ENCODE measurements at regions not wholly inside any gene's neighbourhood (a gene's known extent, or its start where the extent isn't known, plus 50 kb on each side); places are given as distances from the start of the nearest gene placed in this dataset.

DNA sequence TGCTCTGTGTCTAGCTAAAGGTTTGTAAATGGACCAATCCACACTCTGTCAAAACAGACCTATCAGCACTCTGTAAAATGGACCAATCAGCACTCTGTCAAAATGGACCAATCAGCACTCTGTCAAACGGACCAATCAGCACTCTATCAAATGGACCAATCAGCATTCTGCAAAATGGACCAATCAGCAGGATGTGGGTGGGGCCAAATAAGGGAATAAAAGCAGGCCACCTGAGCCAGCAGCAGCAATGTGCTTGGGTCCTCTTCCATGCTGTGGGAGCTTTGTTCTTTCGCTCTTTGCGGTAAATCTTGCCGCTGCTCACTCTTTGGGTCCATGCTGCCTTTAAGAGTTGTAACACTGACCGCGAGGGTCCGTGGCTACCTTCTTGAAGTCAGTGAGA is 740.5 kb upstream of the POM121L12 start:
- no peak for TF ChIP-seq ZFX (IDR thresholded peaks at IDR 0.05; ENCODE audit: borderline replicate concordance)
- TF ChIP-seq, protein P1, sequence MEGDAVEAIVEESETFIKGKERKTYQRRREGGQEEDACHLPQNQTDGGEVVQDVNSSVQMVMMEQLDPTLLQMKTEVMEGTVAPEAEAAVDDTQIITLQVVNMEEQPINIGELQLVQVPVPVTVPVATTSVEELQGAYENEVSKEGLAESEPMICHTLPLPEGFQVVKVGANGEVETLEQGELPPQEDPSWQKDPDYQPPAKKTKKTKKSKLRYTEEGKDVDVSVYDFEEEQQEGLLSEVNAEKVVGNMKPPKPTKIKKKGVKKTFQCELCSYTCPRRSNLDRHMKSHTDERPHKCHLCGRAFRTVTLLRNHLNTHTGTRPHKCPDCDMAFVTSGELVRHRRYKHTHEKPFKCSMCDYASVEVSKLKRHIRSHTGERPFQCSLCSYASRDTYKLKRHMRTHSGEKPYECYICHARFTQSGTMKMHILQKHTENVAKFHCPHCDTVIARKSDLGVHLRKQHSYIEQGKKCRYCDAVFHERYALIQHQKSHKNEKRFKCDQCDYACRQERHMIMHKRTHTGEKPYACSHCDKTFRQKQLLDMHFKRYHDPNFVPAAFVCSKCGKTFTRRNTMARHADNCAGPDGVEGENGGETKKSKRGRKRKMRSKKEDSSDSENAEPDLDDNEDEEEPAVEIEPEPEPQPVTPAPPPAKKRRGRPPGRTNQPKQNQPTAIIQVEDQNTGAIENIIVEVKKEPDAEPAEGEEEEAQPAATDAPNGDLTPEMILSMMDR (IDR thresholded peaks at IDR 0.05): no peak
- H3K27ac ChIP-seq: no peak overlapping the region

DNA sequence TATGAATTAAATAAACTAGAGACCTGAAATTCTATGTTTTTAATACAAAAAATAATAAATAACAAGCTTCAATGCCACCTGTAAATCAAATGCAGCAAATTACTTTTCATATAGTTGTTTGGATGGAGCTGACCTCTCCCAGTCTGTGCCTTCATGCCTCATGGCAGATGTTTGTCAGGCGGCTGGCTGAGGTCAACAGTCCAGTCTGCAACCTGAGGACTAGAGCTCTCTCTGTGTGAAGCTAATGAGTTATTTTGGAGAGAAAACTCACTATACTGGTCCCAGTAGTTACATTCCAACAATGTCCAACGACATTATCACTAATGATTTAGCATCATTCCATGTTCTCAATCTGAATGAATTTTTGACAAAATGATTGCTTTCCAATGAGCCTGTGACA is 746.2 kb upstream of the POM121L12 start:
- H3K27ac ChIP-seq: no peak overlapping the region
- no peak for TF ChIP-seq ZFX (IDR thresholded peaks at IDR 0.05; ENCODE audit: borderline replicate concordance)
- TF ChIP-seq, protein P1 (IDR thresholded peaks at IDR 0.05): no peak

DNA sequence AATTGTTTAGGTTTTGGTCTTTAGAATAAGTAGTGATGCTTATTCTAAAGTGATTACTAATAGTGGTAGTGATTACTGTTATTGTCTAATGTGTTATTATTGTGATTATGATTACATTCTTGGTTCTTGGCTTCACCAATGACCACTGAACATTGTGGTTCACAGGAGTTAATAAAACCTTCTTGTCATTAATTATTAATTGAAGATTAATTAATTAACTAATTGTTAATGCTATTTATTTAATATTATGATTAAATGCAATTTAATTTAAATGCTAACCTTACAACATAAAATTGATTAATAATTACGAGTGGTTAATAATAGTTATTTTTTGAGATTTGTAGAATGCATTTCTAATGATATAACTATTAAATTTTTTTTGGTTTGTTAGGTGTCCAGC is 747.7 kb upstream of the POM121L12 start:
- no peak overlapping the region for H3K27ac ChIP-seq
- no peak for TF ChIP-seq ZFX (IDR thresholded peaks at IDR 0.05; ENCODE audit: borderline replicate concordance)
- TF ChIP-seq, protein P1 (IDR thresholded peaks at IDR 0.05): no peak

DNA sequence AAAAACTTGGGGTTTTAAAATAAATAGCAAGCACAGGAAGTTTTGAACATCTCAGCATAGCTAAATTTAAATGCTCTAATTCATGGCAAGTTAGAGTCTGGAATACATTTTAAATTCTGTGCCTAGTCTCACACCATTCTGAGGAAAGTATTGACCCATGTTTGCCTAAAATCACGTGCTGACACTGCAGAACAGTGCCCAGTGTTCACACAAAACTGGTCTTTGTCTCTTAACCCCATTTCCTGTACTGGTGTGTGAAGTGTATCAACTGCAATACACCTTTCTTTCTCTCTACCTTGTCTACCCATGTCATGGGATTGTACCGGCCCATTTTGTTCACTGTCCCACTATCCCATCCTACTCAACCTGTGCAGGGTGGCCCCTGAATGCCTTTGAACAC is 749.7 kb upstream of the POM121L12 start:
- TF ChIP-seq, protein P1 (IDR thresholded peaks at IDR 0.05): no peak
- TF ChIP-seq ZFX (IDR thresholded peaks at IDR 0.05; ENCODE audit: borderline replicate concordance): no peak
- no peak overlapping the region for H3K27ac ChIP-seq

DNA sequence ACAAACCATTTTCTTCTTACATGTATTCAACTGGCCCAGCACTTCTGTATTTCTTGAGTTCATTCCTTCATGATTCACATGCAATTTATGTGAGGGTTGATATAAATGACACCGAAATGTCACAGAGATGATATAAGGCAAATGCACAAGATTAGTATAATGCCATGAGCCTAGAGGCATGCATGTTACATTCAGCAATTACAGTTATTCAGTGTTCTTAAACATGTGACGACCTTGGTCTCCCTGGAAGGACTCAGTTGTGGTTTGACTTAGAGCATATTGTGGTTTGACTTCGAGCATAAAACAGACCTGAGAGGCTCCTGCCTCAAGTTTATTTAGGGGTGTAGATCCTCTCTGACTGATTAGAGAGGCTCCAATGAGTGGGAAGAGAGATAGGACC is 752.1 kb upstream of the POM121L12 start:
- no peak for TF ChIP-seq ZFX (IDR thresholded peaks at IDR 0.05; ENCODE audit: borderline replicate concordance)
- TF ChIP-seq, protein P1 (IDR thresholded peaks at IDR 0.05): no peak
- no peak overlapping the region for H3K27ac ChIP-seq

DNA sequence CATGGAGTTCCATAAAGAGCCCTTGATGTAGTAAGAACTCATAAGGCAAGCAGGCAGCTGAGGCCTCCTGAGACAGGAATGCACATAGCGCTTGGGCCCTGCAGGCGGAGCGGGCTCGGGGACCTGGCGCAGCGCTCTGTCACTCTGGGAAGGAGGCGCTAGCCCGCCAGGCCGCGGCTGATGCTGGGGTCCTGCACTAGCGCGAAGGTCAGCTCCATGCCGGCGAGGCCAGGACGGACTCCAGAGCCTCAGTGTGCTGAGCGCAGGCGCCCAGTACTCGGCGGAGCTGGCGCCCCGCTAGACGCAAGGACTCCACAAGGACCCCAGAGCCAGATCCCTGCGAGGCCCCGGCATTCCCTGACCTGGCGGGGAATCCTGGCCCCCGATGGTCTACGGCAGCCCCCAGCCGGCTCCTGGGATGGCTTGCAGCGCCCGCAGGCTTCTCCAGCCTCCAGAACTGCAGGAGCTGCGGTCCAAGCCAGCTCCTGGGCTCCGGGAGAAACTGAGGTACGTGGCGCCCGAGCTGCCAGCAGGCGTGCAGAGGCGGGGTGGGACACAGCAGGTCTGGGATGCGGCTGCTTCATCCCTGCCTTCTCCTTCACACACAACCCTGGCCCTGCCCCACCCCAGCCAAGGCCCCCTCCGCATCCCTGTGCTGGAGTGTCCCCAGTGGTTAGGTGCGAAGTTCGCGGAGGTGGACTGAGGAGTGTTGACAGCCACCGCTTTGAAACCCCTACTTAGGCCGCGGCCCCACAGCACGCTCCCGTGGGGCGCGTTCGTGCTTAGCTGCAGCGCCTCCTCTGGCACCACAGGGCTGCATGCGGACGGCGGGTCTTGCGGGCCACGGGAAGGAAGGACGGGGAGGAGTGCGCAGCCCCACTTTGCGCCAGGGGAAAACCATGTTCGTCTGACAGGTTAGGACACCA is 761.5 kb upstream of the POM121L12 start:
- TF ChIP-seq, protein P1 (IDR thresholded peaks at IDR 0.05): no peak
- no peak for TF ChIP-seq ZFX (IDR thresholded peaks at IDR 0.05; ENCODE audit: borderline replicate concordance)
- no peak overlapping the region for H3K27ac ChIP-seq

DNA sequence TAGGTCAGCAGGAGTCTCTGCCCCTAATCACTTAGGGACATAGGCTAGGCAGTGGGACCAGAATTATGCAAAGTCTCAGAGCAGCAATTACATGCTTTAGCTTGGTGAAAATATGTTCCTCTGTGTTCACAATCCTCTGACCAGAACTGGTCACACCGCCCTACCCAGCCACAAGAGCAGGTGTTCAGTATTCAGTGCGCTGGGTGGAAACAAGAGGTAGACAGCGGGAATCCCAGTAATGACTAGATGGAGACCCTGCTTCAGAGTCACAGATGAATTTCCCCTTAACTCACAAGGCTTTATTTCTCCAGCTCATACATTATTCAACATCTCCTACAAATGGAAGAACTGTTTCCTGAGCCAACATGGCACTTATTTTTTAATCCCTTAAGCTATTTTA is 763.7 kb upstream of the POM121L12 start:
- H3K27ac ChIP-seq: no peak overlapping the region
- TF ChIP-seq ZFX (IDR thresholded peaks at IDR 0.05; ENCODE audit: borderline replicate concordance): no peak
- TF ChIP-seq, protein P1 (IDR thresholded peaks at IDR 0.05): no peak

All from 22Rv1 (cell line).